BLaER1 treated with 17β-estradiol and CSF1 and Interleukin-3, amounts not matched to agents 10 nM and 100 nM (cell line): ENCODE measurements at regions not wholly inside any gene's neighbourhood (a gene's known extent, or its start where the extent isn't known, plus 50 kb on each side); places are given as distances from the start of the nearest gene placed in this dataset.
"Not testable (repeated sequence)": the region's sequence is repeated elsewhere in the genome, so short reads cannot be mapped to it uniquely, and the experiment has no call there.

Source experiments
- H3K27ac ChIP-seq, 11 experiments: shearing (Covaris generic); formaldehyde crosslinking; 2 replicates each; pipeline ENCODE4 v1.8.1; 2022
- H3K27me3 ChIP-seq, 11 experiments: shearing (Covaris generic); formaldehyde crosslinking; 2 replicates each; pipeline ENCODE4 v1.8.1; 2022
- H3K36me3 ChIP-seq, 11 experiments: shearing (Covaris generic); formaldehyde crosslinking; 2 replicates each; pipeline ENCODE4 v1.8.1; 2022
- H3K4me1 ChIP-seq, 10 experiments: shearing (Covaris generic); formaldehyde crosslinking; 2 replicates each; pipeline ENCODE4 v1.8.1; 2022
- H3K4me2 ChIP-seq, 11 experiments: shearing (Covaris generic); formaldehyde crosslinking; 2 replicates each; pipeline ENCODE4 v1.8.1; 2022
- H3K4me3 ChIP-seq, 10 experiments: shearing (Covaris generic); formaldehyde crosslinking; 2 replicates each; pipeline ENCODE4 v1.8.1; 2022
- H3K9ac ChIP-seq, 11 experiments: shearing (Covaris generic); formaldehyde crosslinking; 2 replicates each; pipeline ENCODE4 v1.8.1; 2022
- H3K9me3 ChIP-seq, 11 experiments: shearing (Covaris generic); formaldehyde crosslinking; replicated peaks in 1 of 11; 2 replicates each; pipeline ENCODE4 v1.8.1; 2022
- H4K20me1 ChIP-seq, 11 experiments: shearing (Covaris generic); formaldehyde crosslinking; 2 replicates each; pipeline ENCODE4 v1.8.1; 2022

- H3K4me3 ChIP-seq, H3K4me1 ChIP-seq, H4K20me1 ChIP-seq, H3K27ac ChIP-seq, H3K4me2 ChIP-seq, H3K9ac ChIP-seq, H3K9me3 ChIP-seq, H3K36me3 ChIP-seq, H3K27me3 ChIP-seq: not testable (repeated sequence)
These were observed 386.4 kb downstream of the OR4F29 start, which contains the start of gene OR4F5 for GRCh38 chr1:65119-65518. TSS of gene OR4F5 (plus strand) at chr1:65419.

GRCh38 chr1:56014-56531 lies 395.4 kb downstream of the OR4F29 start:
- H3K4me1 ChIP-seq, H3K4me3 ChIP-seq, H3K9me3 ChIP-seq, H3K4me2 ChIP-seq, H3K27me3 ChIP-seq, H3K36me3 ChIP-seq, H3K9ac ChIP-seq, H3K27ac ChIP-seq, H4K20me1 ChIP-seq: not testable (repeated sequence)

DNA sequence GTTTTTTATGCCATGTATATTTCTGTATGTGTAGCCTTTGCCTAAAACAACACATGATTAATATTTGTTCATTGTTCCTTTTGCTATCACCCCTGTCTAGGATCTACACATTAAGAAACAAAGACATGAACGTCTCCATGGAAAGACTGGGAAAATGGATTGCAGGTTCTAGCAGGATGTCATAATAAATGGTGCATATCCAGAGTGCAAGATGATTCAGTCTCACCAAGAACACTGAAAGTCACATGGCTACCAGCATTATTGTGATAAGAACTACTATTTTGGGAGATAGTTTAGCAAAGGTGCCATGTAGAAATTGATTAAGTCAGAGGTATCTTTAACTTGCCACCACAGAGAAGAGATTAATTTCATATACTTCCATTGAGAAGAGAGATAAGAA lies 398.3 kb downstream of the OR4F29 start:
- H3K4me1 ChIP-seq, H3K4me2 ChIP-seq, H3K9me3 ChIP-seq, H3K9ac ChIP-seq, H4K20me1 ChIP-seq, H3K27me3 ChIP-seq, H3K36me3 ChIP-seq, H3K27ac ChIP-seq, H3K4me3 ChIP-seq: not testable (repeated sequence)

- H3K4me1 ChIP-seq, H3K4me3 ChIP-seq, H3K27ac ChIP-seq, H3K27me3 ChIP-seq, H3K9ac ChIP-seq, H3K9me3 ChIP-seq, H3K36me3 ChIP-seq, H3K4me2 ChIP-seq, H4K20me1 ChIP-seq: not testable (repeated sequence)
These were observed 409.5 kb downstream of the OR4F29 start for GRCh38 chr1:41965-42466.

GRCh38 chr1:41197-41596 lies 410.3 kb downstream of the OR4F29 start:
- H4K20me1 ChIP-seq, H3K36me3 ChIP-seq, H3K9ac ChIP-seq, H3K27me3 ChIP-seq, H3K4me1 ChIP-seq, H3K9me3 ChIP-seq, H3K4me3 ChIP-seq, H3K27ac ChIP-seq, H3K4me2 ChIP-seq: not testable (repeated sequence)

GRCh38 chr1:29183-29582 lies 422.3 kb downstream of the OR4F29 start:
- not testable (repeated sequence) for H3K4me2 ChIP-seq, H3K4me1 ChIP-seq, H3K36me3 ChIP-seq, H3K4me3 ChIP-seq, H3K27me3 ChIP-seq, H3K27ac ChIP-seq, H3K9me3 ChIP-seq, H3K9ac ChIP-seq, H4K20me1 ChIP-seq

DNA sequence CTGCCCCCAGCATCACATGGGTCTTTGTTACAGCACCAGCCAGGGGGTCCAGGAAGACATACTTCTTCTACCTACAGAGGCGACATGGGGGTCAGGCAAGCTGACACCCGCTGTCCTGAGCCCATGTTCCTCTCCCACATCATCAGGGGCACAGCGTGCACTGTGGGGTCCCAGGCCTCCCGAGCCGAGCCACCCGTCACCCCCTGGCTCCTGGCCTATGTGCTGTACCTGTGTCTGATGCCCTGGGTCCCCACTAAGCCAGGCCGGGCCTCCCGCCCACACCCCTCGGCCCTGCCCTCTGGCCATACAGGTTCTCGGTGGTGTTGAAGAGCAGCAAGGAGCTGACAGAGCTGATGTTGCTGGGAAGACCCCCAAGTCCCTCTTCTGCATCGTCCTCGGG lies 434.2 kb downstream of the OR4F29 start:
- H3K9ac ChIP-seq, H4K20me1 ChIP-seq, H3K4me3 ChIP-seq, H3K27ac ChIP-seq, H3K4me1 ChIP-seq, H3K9me3 ChIP-seq, H3K4me2 ChIP-seq, H3K36me3 ChIP-seq, H3K27me3 ChIP-seq: not testable (repeated sequence)

DNA sequence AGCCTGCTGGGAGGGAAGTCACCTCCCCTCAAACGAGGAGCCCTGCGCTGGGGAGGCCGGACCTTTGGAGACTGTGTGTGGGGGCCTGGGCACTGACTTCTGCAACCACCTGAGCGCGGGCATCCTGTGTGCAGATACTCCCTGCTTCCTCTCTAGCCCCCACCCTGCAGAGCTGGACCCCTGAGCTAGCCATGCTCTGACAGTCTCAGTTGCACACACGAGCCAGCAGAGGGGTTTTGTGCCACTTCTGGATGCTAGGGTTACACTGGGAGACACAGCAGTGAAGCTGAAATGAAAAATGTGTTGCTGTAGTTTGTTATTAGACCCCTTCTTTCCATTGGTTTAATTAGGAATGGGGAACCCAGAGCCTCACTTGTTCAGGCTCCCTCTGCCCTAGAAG lies 435.5 kb downstream of the OR4F29 start:
- H3K27me3 ChIP-seq, H3K4me3 ChIP-seq, H3K4me2 ChIP-seq, H3K9me3 ChIP-seq, H4K20me1 ChIP-seq, H3K9ac ChIP-seq, H3K36me3 ChIP-seq, H3K4me1 ChIP-seq, H3K27ac ChIP-seq: not testable (repeated sequence)

- H3K4me1 ChIP-seq, H3K27ac ChIP-seq, H3K27me3 ChIP-seq, H3K9me3 ChIP-seq, H3K36me3 ChIP-seq, H4K20me1 ChIP-seq, H3K4me2 ChIP-seq, H3K4me3 ChIP-seq, H3K9ac ChIP-seq: not testable (repeated sequence)
These were observed 441.3 kb downstream of the OR4F29 start for GRCh38 chr1:9941-10717.
